ENCODE measurements at regions not wholly inside any gene's neighbourhood (a gene's known extent, or its start where the extent isn't known, plus 50 kb on each side); places are given as distances from the start of the nearest gene placed in this dataset.

GRCh38 chr9:103362986-103363385 is 367.9 kb downstream of the CYLC2 start:
- no peak for DNase-seq (ENCODE audit: low spot score)
- H3K36me3 Mint-ChIP-seq (ENCODE audit: low read depth), result peaks cover 2% of the 10 kb centered on the region

GRCh38 chr9:103364753-103365152 is 369.6 kb downstream of the CYLC2 start:
- Mint-ChIP-seq H3K36me3 (ENCODE audit: low read depth) (peaks cover 2% of the 10 kb centered on the region), H3K27ac (ENCODE audit: unreplicated experiment) (no peak overlapping the region), H3K4me3 (ENCODE audit: unreplicated experiment) (no peak overlapping the region), H3K4me1 (ENCODE audit: low read depth) (peaks cover 7% of the 10 kb centered on the region), H3K9me3 (ENCODE audit: low read depth) (peaks cover 9% of the 10 kb centered on the region), H3K27me3 (ENCODE audit: low read depth) (no peaks in the 10 kb centered on the region)
- no peak for DNase-seq (ENCODE audit: low spot score)
- no peak for TF ChIP-seq CTCF (IDR thresholded peaks at IDR 0.05)

More at GRCh38 chr9:103362986-103363385, 367.9 kb downstream of the CYLC2 start:
- H3K9me3 Mint-ChIP-seq (ENCODE audit: low read depth), result peaks cover 13% of the 10 kb centered on the region
- no peak for TF ChIP-seq CTCF (IDR thresholded peaks at IDR 0.05)
- no peak overlapping the region for H3K4me3 Mint-ChIP-seq (ENCODE audit: unreplicated experiment)
- H3K27ac Mint-ChIP-seq (ENCODE audit: unreplicated experiment), result no peak overlapping the region
- peaks cover 7% of the 10 kb centered on the region for H3K4me1 Mint-ChIP-seq (ENCODE audit: low read depth)
- no peaks in the 10 kb centered on the region for H3K27me3 Mint-ChIP-seq (ENCODE audit: low read depth)

- H3K4me3 Mint-ChIP-seq (ENCODE audit: unreplicated experiment), result no peak overlapping the region
- no peak for TF ChIP-seq CTCF (IDR thresholded peaks at IDR 0.05)
These were observed 376.0 kb downstream of the CYLC2 start for GRCh38 chr9:103371152-103371551.

GRCh38 chr9:103372828-103373227 is 377.7 kb downstream of the CYLC2 start:
- H3K4me1 Mint-ChIP-seq (ENCODE audit: low read depth), result no peaks in the 10 kb centered on the region
- H3K27me3 Mint-ChIP-seq (ENCODE audit: low read depth), result no peaks in the 10 kb centered on the region
- no peak overlapping the region for H3K4me3 Mint-ChIP-seq (ENCODE audit: unreplicated experiment)
- no peaks in the 10 kb centered on the region for H3K36me3 Mint-ChIP-seq (ENCODE audit: low read depth)
- no peak overlapping the region for H3K27ac Mint-ChIP-seq (ENCODE audit: unreplicated experiment)
- DNase-seq (ENCODE audit: low spot score), result no peak
- TF ChIP-seq CTCF (IDR thresholded peaks at IDR 0.05), result no peak
- H3K9me3 Mint-ChIP-seq (ENCODE audit: low read depth), result no peaks in the 10 kb centered on the region

More at GRCh38 chr9:103371152-103371551, 376.0 kb downstream of the CYLC2 start:
- no peaks in the 10 kb centered on the region for H3K9me3 Mint-ChIP-seq (ENCODE audit: low read depth)
- no peaks in the 10 kb centered on the region for H3K4me1 Mint-ChIP-seq (ENCODE audit: low read depth)
- no peaks in the 10 kb centered on the region for H3K27me3 Mint-ChIP-seq (ENCODE audit: low read depth)
- no peak overlapping the region for H3K27ac Mint-ChIP-seq (ENCODE audit: unreplicated experiment)
- DNase-seq (ENCODE audit: low spot score), result no peak
- no peaks in the 10 kb centered on the region for H3K36me3 Mint-ChIP-seq (ENCODE audit: low read depth)

GRCh38 chr9:103377667-103378066 is 382.5 kb downstream of the CYLC2 start:
- Mint-ChIP-seq H3K36me3 (ENCODE audit: low read depth) (no peaks in the 10 kb centered on the region), H3K9me3 (ENCODE audit: low read depth) (no peaks in the 10 kb centered on the region), H3K4me1 (ENCODE audit: low read depth) (no peaks in the 10 kb centered on the region), H3K27me3 (ENCODE audit: low read depth) (no peaks in the 10 kb centered on the region), H3K4me3 (ENCODE audit: unreplicated experiment) (no peak overlapping the region), H3K27ac (ENCODE audit: unreplicated experiment) (no peak overlapping the region)
- TF ChIP-seq CTCF (IDR thresholded peaks at IDR 0.05), result no peak
- DNase-seq (ENCODE audit: low spot score), result no peak
